ENCODE measurements at regions not wholly inside any gene's neighbourhood (a gene's known extent, or its start where the extent isn't known, plus 50 kb on each side); places are given as distances from the start of the nearest gene placed in this dataset.

- TF ChIP-seq RAD21 (IDR thresholded peaks at IDR 0.05 in 1 of 2, conservative IDR thresholded peaks at IDR 0.05 in 1 of 2; ENCODE audit: low read depth in 2 of 2, low read length in 2 of 2): no peak
These were observed 178.0 kb downstream of the SYK start (continued) for GRCh38 chr9:90979639-90980038.
